GM12878 (cell line): ENCODE measurements at regions not wholly inside any gene's neighbourhood (a gene's known extent, or its start where the extent isn't known, plus 50 kb on each side); places are given as distances from the start of the nearest gene placed in this dataset.

Experiments used
- CHD2 ChIP-seq: IDR thresholded peaks from 2 replicates; pipeline ENCODE4 v1.6.1; 2011; ENCODE audit warnings: low read depth, low read length, improper control_type of control experiment, borderline replicate concordance
- CREB1 ChIP-seq: IDR thresholded peaks from 2 replicates; pipeline ENCODE4 v1.6.1; 2012; ENCODE audit warnings: low read depth, mild to moderate bottlenecking, inconsistent platforms
- IKZF2 ChIP-seq, 2 experiments: fragments of 450-650 bp; IDR thresholded peaks; 2 replicates each; pipeline ENCODE4 v1.6.1; 2017; ENCODE audit warnings: mild to moderate bottlenecking in 2 of 2, moderate library complexity in 2 of 2
- MLLT1 ChIP-seq: fragments of 450-650 bp; IDR thresholded peaks from 2 replicates; pipeline ENCODE4 v1.6.1; 2016; ENCODE audit warnings: mild to moderate bottlenecking
- MTA2 ChIP-seq: fragments of 450-650 bp; IDR thresholded peaks from 2 replicates; pipeline ENCODE4 v1.6.1; 2016; ENCODE audit warnings: low read depth, mild to moderate bottlenecking, moderate library complexity
- PAX5 ChIP-seq: IDR thresholded peaks from 2 replicates; pipeline ENCODE4 v1.6.1; 2011; ENCODE audit warnings: low read depth, low read length, borderline replicate concordance
- RELB ChIP-seq: fragments of 450-650 bp; IDR thresholded peaks from 2 replicates; pipeline ENCODE4 v1.6.1; 2017; ENCODE audit warnings: low read depth, mild to moderate bottlenecking, moderate library complexity
- REST ChIP-seq: IDR thresholded peaks from 2 replicates; pipeline ENCODE4 v1.6.1; 2012; ENCODE audit warnings: mild to moderate bottlenecking, low read depth, low read length
- RUNX3 ChIP-seq: IDR thresholded peaks from 2 replicates; pipeline ENCODE4 v1.6.1; 2012; ENCODE audit warnings: low read length, inconsistent platforms
- SMARCA5 ChIP-seq: fragments of 450-650 bp; IDR thresholded peaks from 2 replicates; pipeline ENCODE4 v1.6.1; 2017; ENCODE audit warnings: mild to moderate bottlenecking
- SPI1 ChIP-seq: IDR thresholded peaks from 2 replicates; pipeline ENCODE4 v1.6.1; 2011; ENCODE audit warnings: low read depth, mild to moderate bottlenecking, low read length, moderate library complexity, borderline replicate concordance; ENCODE audit not compliant: insufficient read depth
- TCF3 ChIP-seq: IDR thresholded peaks from 2 replicates; pipeline ENCODE4 v1.6.1; 2012; ENCODE audit warnings: low read depth, mild to moderate bottlenecking, low read length, borderline replicate concordance; ENCODE audit not compliant: insufficient read depth
- TF ChIP-seq, protein P1 (sequence below): fragments of 450-650 bp; IDR thresholded peaks from 2 replicates; pipeline ENCODE4 v1.6.1; 2017; ENCODE audit warnings: mild to moderate bottlenecking, moderate library complexity
- TF ChIP-seq, protein P2 (sequence below): fragments of 450-650 bp; IDR thresholded peaks from 2 replicates; pipeline ENCODE4 v1.6.1; 2018; ENCODE audit warnings: borderline replicate concordance, mild to moderate bottlenecking; ENCODE audit not compliant: partially characterized antibody
- TF ChIP-seq, protein P3 (sequence below): IDR thresholded peaks from 2 replicates; pipeline ENCODE4 v1.6.1; 2012; ENCODE audit warnings: low read depth, low read length, improper control_type of control experiment

DNA sequence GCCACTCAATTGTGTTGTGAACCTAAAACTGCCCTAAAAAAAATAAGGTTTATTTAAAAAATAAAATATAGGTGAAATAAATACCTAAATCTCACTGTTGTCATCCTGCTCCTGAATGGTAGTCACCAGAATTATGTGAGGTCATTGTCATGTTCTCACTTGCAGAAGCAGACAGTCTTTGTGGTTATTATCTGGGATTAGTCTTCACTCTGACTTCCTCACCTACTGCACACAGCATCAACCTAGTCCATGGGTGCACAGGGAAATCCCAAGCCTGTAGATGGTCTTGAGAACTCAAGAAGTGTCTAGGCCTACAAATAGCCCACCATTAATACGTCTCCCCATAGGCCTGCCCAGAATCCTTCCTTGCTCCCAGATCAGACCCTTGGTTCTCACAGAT, 97.0 kb downstream of the FOXF2 start (continued):
- TF ChIP-seq, protein P1, sequence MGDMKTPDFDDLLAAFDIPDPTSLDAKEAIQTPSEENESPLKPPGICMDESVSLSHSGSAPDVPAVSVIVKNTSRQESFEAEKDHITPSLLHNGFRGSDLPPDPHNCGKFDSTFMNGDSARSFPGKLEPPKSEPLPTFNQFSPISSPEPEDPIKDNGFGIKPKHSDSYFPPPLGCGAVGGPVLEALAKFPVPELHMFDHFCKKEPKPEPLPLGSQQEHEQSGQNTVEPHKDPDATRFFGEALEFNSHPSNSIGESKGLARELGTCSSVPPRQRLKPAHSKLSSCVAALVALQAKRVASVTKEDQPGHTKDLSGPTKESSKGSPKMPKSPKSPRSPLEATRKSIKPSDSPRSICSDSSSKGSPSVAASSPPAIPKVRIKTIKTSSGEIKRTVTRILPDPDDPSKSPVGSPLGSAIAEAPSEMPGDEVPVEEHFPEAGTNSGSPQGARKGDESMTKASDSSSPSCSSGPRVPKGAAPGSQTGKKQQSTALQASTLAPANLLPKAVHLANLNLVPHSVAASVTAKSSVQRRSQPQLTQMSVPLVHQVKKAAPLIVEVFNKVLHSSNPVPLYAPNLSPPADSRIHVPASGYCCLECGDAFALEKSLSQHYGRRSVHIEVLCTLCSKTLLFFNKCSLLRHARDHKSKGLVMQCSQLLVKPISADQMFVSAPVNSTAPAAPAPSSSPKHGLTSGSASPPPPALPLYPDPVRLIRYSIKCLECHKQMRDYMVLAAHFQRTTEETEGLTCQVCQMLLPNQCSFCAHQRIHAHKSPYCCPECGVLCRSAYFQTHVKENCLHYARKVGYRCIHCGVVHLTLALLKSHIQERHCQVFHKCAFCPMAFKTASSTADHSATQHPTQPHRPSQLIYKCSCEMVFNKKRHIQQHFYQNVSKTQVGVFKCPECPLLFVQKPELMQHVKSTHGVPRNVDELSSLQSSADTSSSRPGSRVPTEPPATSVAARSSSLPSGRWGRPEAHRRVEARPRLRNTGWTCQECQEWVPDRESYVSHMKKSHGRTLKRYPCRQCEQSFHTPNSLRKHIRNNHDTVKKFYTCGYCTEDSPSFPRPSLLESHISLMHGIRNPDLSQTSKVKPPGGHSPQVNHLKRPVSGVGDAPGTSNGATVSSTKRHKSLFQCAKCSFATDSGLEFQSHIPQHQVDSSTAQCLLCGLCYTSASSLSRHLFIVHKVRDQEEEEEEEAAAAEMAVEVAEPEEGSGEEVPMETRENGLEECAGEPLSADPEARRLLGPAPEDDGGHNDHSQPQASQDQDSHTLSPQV = no peak
- TF ChIP-seq CHD2 (no peak), TCF3 (no peak), PAX5 (0 out of 2 replicates have a peak, but pooled peaks have one; percentile 46), MTA2 (0 out of 2 replicates have a peak, but pooled peaks have one; percentile 13), REST (no peak), MLLT1 (0 out of 2 replicates have a peak, but pooled peaks have one; percentile 23), SMARCA5 (no peak), IKZF2 (IDR thresholded peaks at IDR 0.05) (peak in 1 of 2 experiments; percentile 18; a peak in 2 of 4 replicates), RELB (no peak), SPI1 (peak; percentile 70; the same call in 1 of the 2 replicates), RUNX3 (peak; percentile 86), CREB1 (0 out of 2 replicates have a peak, but pooled peaks have one; percentile 31)
- TF ChIP-seq, protein P2, sequence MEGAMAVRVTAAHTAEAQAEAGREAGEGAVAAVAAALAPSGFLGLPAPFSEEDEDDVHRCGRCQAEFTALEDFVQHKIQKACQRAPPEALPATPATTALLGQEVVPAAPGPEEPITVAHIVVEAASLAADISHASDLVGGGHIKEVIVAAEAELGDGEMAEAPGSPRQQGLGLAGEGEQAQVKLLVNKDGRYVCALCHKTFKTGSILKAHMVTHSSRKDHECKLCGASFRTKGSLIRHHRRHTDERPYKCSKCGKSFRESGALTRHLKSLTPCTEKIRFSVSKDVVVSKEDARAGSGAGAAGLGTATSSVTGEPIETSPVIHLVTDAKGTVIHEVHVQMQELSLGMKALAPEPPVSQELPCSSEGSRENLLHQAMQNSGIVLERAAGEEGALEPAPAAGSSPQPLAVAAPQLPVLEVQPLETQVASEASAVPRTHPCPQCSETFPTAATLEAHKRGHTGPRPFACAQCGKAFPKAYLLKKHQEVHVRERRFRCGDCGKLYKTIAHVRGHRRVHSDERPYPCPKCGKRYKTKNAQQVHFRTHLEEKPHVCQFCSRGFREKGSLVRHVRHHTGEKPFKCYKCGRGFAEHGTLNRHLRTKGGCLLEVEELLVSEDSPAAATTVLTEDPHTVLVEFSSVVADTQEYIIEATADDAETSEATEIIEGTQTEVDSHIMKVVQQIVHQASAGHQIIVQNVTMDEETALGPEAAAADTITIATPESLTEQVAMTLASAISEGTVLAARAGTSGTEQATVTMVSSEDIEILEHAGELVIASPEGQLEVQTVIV = no peak
- TF ChIP-seq, protein P3, sequence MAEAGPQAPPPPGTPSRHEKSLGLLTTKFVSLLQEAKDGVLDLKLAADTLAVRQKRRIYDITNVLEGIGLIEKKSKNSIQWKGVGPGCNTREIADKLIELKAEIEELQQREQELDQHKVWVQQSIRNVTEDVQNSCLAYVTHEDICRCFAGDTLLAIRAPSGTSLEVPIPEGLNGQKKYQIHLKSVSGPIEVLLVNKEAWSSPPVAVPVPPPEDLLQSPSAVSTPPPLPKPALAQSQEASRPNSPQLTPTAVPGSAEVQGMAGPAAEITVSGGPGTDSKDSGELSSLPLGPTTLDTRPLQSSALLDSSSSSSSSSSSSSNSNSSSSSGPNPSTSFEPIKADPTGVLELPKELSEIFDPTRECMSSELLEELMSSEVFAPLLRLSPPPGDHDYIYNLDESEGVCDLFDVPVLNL = no peak
